ENCODE measurements at regions not wholly inside any gene's neighbourhood (a gene's known extent, or its start where the extent isn't known, plus 50 kb on each side); places are given as distances from the start of the nearest gene placed in this dataset.

GRCh38 chr3:140848666-140849065 lies 93.0 kb upstream of the SLC25A36 start:
- H3K9me3 ChIP-seq (ENCODE audit: insufficient read depth, low read length), result no peaks in the 10 kb centered on the region
- H3K9ac ChIP-seq (ENCODE audit: insufficient read length, low read depth), result no peak overlapping the region
- H3K27me3 ChIP-seq (ENCODE audit: insufficient read depth, insufficient read length), result no peaks in the 10 kb centered on the region
- H3K4me1 ChIP-seq (ENCODE audit: insufficient read depth, insufficient read length), result no peaks in the 10 kb centered on the region
- H3K36me3 ChIP-seq (ENCODE audit: insufficient read depth, insufficient read length, low read length), result no peaks in the 10 kb centered on the region
- TF ChIP-seq SUZ12 (IDR thresholded peaks at IDR 0.05; ENCODE audit: extremely low read depth, insufficient read depth, insufficient read length), result no peak
- TF ChIP-seq YY1 (IDR thresholded peaks at IDR 0.05; ENCODE audit: insufficient read depth, insufficient read length), result no peak
- no peak for TF ChIP-seq ZNF274 (IDR thresholded peaks at IDR 0.05; ENCODE audit: low read depth, low read length)
- DNase-seq (ENCODE audit: low read depth, low spot score), result no peak
- H3K4me3 ChIP-seq (ENCODE audit: insufficient read length, low read depth), result no peak overlapping the region

- Histone ChIP-seq H3K9ac (ENCODE audit: insufficient read length, low read depth) (no peak overlapping the region), H3K4me3 (ENCODE audit: insufficient read length, low read depth) (no peak overlapping the region), H3K9me3 (ENCODE audit: insufficient read depth, low read length) (no peaks in the 10 kb centered on the region), H3K4me1 (ENCODE audit: insufficient read depth, insufficient read length) (no peaks in the 10 kb centered on the region), H3K36me3 (ENCODE audit: insufficient read depth, insufficient read length, low read length) (no peaks in the 10 kb centered on the region), H3K27me3 (ENCODE audit: insufficient read depth, insufficient read length) (no peaks in the 10 kb centered on the region)
- no peak for DNase-seq (ENCODE audit: low read depth, low spot score)
- no peak for TF ChIP-seq ZNF274 (IDR thresholded peaks at IDR 0.05; ENCODE audit: low read depth, low read length)
- TF ChIP-seq SUZ12 (IDR thresholded peaks at IDR 0.05; ENCODE audit: extremely low read depth, insufficient read depth, insufficient read length), result no peak
Measured at GRCh38 chr3:140850210-140850955, 91.3 kb upstream of the SLC25A36 start.

- no peak for TF ChIP-seq ZNF274 (IDR thresholded peaks at IDR 0.05; ENCODE audit: low read depth, low read length)
- no peak for TF ChIP-seq SUZ12 (IDR thresholded peaks at IDR 0.05; ENCODE audit: extremely low read depth, insufficient read depth, insufficient read length)
- H3K27me3 ChIP-seq (ENCODE audit: insufficient read depth, insufficient read length), result no peaks in the 10 kb centered on the region
- H3K36me3 ChIP-seq (ENCODE audit: insufficient read depth, insufficient read length, low read length), result no peaks in the 10 kb centered on the region
- H3K4me3 ChIP-seq (ENCODE audit: insufficient read length, low read depth), result no peak overlapping the region
- H3K4me1 ChIP-seq (ENCODE audit: insufficient read depth, insufficient read length), result no peaks in the 10 kb centered on the region
- H3K9ac ChIP-seq (ENCODE audit: insufficient read length, low read depth), result no peak overlapping the region
- no peak for DNase-seq (ENCODE audit: low read depth, low spot score)
- H3K9me3 ChIP-seq (ENCODE audit: insufficient read depth, low read length), result no peaks in the 10 kb centered on the region
Measured at GRCh38 chr3:140854961-140855360, 86.7 kb upstream of the SLC25A36 start.

GRCh38 chr3:140856905-140857304 lies 84.7 kb upstream of the SLC25A36 start:
- Histone ChIP-seq H3K27me3 (ENCODE audit: insufficient read depth, insufficient read length) (no peaks in the 10 kb centered on the region), H3K36me3 (ENCODE audit: insufficient read depth, insufficient read length, low read length) (no peaks in the 10 kb centered on the region), H3K4me1 (ENCODE audit: insufficient read depth, insufficient read length) (no peaks in the 10 kb centered on the region), H3K9ac (ENCODE audit: insufficient read length, low read depth) (no peak overlapping the region), H3K4me3 (ENCODE audit: insufficient read length, low read depth) (no peak overlapping the region), H3K9me3 (ENCODE audit: insufficient read depth, low read length) (no peaks in the 10 kb centered on the region)
- TF ChIP-seq ZNF274 (IDR thresholded peaks at IDR 0.05; ENCODE audit: low read depth, low read length), result no peak
- TF ChIP-seq SUZ12 (IDR thresholded peaks at IDR 0.05; ENCODE audit: extremely low read depth, insufficient read depth, insufficient read length), result no peak
- no peak for TF ChIP-seq YY1 (IDR thresholded peaks at IDR 0.05; ENCODE audit: insufficient read depth, insufficient read length)
- no peak for DNase-seq (ENCODE audit: low read depth, low spot score)

- Histone ChIP-seq H3K36me3 (ENCODE audit: insufficient read depth, insufficient read length, low read length) (no peaks in the 10 kb centered on the region), H3K9ac (ENCODE audit: insufficient read length, low read depth) (no peak overlapping the region), H3K27me3 (ENCODE audit: insufficient read depth, insufficient read length) (no peaks in the 10 kb centered on the region), H3K4me3 (ENCODE audit: insufficient read length, low read depth) (no peak overlapping the region), H3K4me1 (ENCODE audit: insufficient read depth, insufficient read length) (no peaks in the 10 kb centered on the region), H3K9me3 (ENCODE audit: insufficient read depth, low read length) (no peaks in the 10 kb centered on the region)
- TF ChIP-seq SUZ12 (IDR thresholded peaks at IDR 0.05; ENCODE audit: extremely low read depth, insufficient read depth, insufficient read length) (no peak), YY1 (IDR thresholded peaks at IDR 0.05; ENCODE audit: insufficient read depth, insufficient read length) (no peak), ZNF274 (IDR thresholded peaks at IDR 0.05; ENCODE audit: low read depth, low read length) (no peak)
- DNase-seq (ENCODE audit: low read depth, low spot score), result no peak
Measured at GRCh38 chr3:140857993-140858392, 83.6 kb upstream of the SLC25A36 start.

GRCh38 chr3:140859592-140860336 lies 81.9 kb upstream of the SLC25A36 start:
- H3K4me3 ChIP-seq (ENCODE audit: insufficient read length, low read depth), result no peak overlapping the region
- H3K27me3 ChIP-seq (ENCODE audit: insufficient read depth, insufficient read length), result no peaks in the 10 kb centered on the region
- H3K4me1 ChIP-seq (ENCODE audit: insufficient read depth, insufficient read length), result no peaks in the 10 kb centered on the region
- TF ChIP-seq ZNF274 (IDR thresholded peaks at IDR 0.05; ENCODE audit: low read depth, low read length) (no peak), YY1 (IDR thresholded peaks at IDR 0.05; ENCODE audit: insufficient read depth, insufficient read length) (no peak)
- no peak overlapping the region for H3K9ac ChIP-seq (ENCODE audit: insufficient read length, low read depth)
- no peaks in the 10 kb centered on the region for H3K36me3 ChIP-seq (ENCODE audit: insufficient read depth, insufficient read length, low read length)
- no peaks in the 10 kb centered on the region for H3K9me3 ChIP-seq (ENCODE audit: insufficient read depth, low read length)
- no peak for DNase-seq (ENCODE audit: low read depth, low spot score)

- peak; percentile 54 for DNase-seq (ENCODE audit: low read depth, low spot score)
- H3K9me3 ChIP-seq (ENCODE audit: insufficient read depth, low read length), result no peaks in the 10 kb centered on the region
- H3K4me3 ChIP-seq (ENCODE audit: insufficient read length, low read depth), result no peak overlapping the region
- no peak overlapping the region for H3K9ac ChIP-seq (ENCODE audit: insufficient read length, low read depth)
- no peaks in the 10 kb centered on the region for H3K4me1 ChIP-seq (ENCODE audit: insufficient read depth, insufficient read length)
- TF ChIP-seq YY1 (IDR thresholded peaks at IDR 0.05; ENCODE audit: insufficient read depth, insufficient read length) (no peak), ZNF274 (IDR thresholded peaks at IDR 0.05; ENCODE audit: low read depth, low read length) (no peak), SUZ12 (IDR thresholded peaks at IDR 0.05; ENCODE audit: extremely low read depth, insufficient read depth, insufficient read length) (no peak)
- no peaks in the 10 kb centered on the region for H3K36me3 ChIP-seq (ENCODE audit: insufficient read depth, insufficient read length, low read length)
- H3K27me3 ChIP-seq (ENCODE audit: insufficient read depth, insufficient read length), result no peaks in the 10 kb centered on the region
Measured at GRCh38 chr3:140863580-140864009, 78.0 kb upstream of the SLC25A36 start.

Measured in NT2/D1 (cell line).